HCT116 (cell line): ENCODE measurements at regions not wholly inside any gene's neighbourhood (a gene's known extent, or its start where the extent isn't known, plus 50 kb on each side); places are given as distances from the start of the nearest gene placed in this dataset.

Experiments
- ATAC-seq: fragments of 200-7000 bp; cut with Tn5 transposase; 2 replicates; pipeline ENCODE4 v1.9.1; 2020; ENCODE audit warnings: mild to moderate bottlenecking, moderate library complexity
- BruUV-seq: library from RNA; stranded (reverse); fragments of 400-500 nt; replicated peaks from 2 replicates; lab custom pipeline; 2021; lab: Mats Ljungman, UMichigan
- CTCF ChIA-PET: fragments of 300-600 bp; sonication (Branson Sonifier 250); formaldehyde crosslinking; loops from one replicate; lab custom pipeline; 2021; ENCODE audit warnings: antibody characterized with exemption; lab: Charles Lee
- POLR2A ChIA-PET: fragments of 300-600, 350-600 bp; sonication (Branson Sonifier 250); formaldehyde crosslinking; loops from one replicate; lab custom pipeline; 2021; ENCODE audit warnings: antibody characterized with exemption; lab: Charles Lee
- RAD21 ChIA-PET, 2 experiments: fragments of 300-600 bp; sonication (Branson Sonifier 250); formaldehyde crosslinking; loops; one replicate each; lab custom pipeline; 2023; ENCODE audit warnings: low total read pairs in 2 of 2; ENCODE audit not compliant: uncharacterized antibody in 2 of 2, unreplicated experiment in 2 of 2, low non-redundant PET in 1 of 2; lab: Charles Lee
- DNase-seq: peaks from one replicate; pipeline ENCODE4 v3.0.0-alpha.2; 2010; ENCODE audit warnings: low read depth, low spot score
- H2AFZ ChIP-seq: fragments of 200-600 bp; shearing (Covaris generic), sonication (generic); 2 replicates; pipeline ENCODE4 v1.6.1; 2017; ENCODE audit warnings: low read depth, mixed run types, mixed read lengths, antibody characterized with exemption, low read length; ENCODE audit not compliant: poor library complexity, severe bottlenecking
- H3K27ac ChIP-seq: 2 replicates; pipeline ENCODE4 v1.5.1; 2012; ENCODE audit warnings: low read depth, low read length
- H3K27me3 ChIP-seq: fragments of 200-600 bp; sonication (generic); 2 replicates; pipeline ENCODE4 v1.6.1; 2016; ENCODE audit warnings: mixed run types, low read length, mixed read lengths; ENCODE audit not compliant: insufficient read depth
- H3K36me3 ChIP-seq, 2 experiments: fragments of 200-500 bp in 1 of 2; fragments of 200-600 bp in 1 of 2; sonication (Bioruptor generic) in 1 of 2; sonication (generic) in 1 of 2; 2 replicates each; pipeline versions ENCODE4 v1.5.1 to v1.6.1; 2014 to 2016; ENCODE audit warnings: low read length in 2 of 2, inconsistent platforms in 1 of 2, mixed read lengths in 1 of 2, mixed run types in 1 of 2; ENCODE audit not compliant: insufficient read depth in 2 of 2, control insufficient read depth in 1 of 2
- H3K4me1 ChIP-seq, 2 experiments: fragments of 200-600 bp in 1 of 2; sonication (generic) in 1 of 2; 2 replicates each; pipeline versions ENCODE4 v1.5.1 to v1.6.1; 2012 to 2017; ENCODE audit warnings: low read length in 2 of 2, inconsistent platforms in 1 of 2, mild to moderate bottlenecking in 1 of 2, mixed read lengths in 1 of 2, mixed run types in 1 of 2, moderate library complexity in 1 of 2; ENCODE audit not compliant: insufficient read depth in 2 of 2, control insufficient read depth in 1 of 2
- H3K4me2 ChIP-seq: fragments of 200-600 bp; sonication (generic); 2 replicates; pipeline ENCODE4 v1.6.1; 2017; ENCODE audit warnings: mixed run types, low read length, mixed read lengths
- H3K4me3 ChIP-seq, 2 experiments: fragments of 200-600 bp in 1 of 2; sonication (generic) in 1 of 2; replicated peaks in 1 of 2; 2 replicates each; pipeline ENCODE4 v1.5.1; 2011 to 2016; ENCODE audit warnings: low read length in 2 of 2, control low read depth in 1 of 2, low read depth in 1 of 2, mild to moderate bottlenecking in 1 of 2, mixed read lengths in 1 of 2, mixed run types in 1 of 2
- H3K79me2 ChIP-seq: fragments of 200-600 bp; sonication (generic); 2 replicates; pipeline ENCODE4 v1.6.1; 2017; ENCODE audit warnings: mild to moderate bottlenecking, mixed run types, low read length, moderate library complexity, mixed read lengths; ENCODE audit not compliant: insufficient read depth
- H3K9ac ChIP-seq: fragments of 200-600 bp; sonication (generic); 2 replicates; pipeline ENCODE4 v1.6.1; 2016; ENCODE audit warnings: low read length, mixed read lengths
- H3K9me2 ChIP-seq: fragments of 200-600 bp; sonication (generic), shearing (Covaris generic); 2 replicates; pipeline ENCODE4 v1.6.1; 2017; ENCODE audit warnings: mixed run types, mild to moderate bottlenecking, moderate library complexity; ENCODE audit not compliant: insufficient read depth
- H3K9me3 ChIP-seq, 2 experiments: fragments of 200-500 bp in 1 of 2; fragments of 200-600 bp in 1 of 2; sonication (Bioruptor generic) in 1 of 2; sonication (generic) in 1 of 2; 2 replicates each; pipeline ENCODE4 v1.6.1; 2014 to 2017; ENCODE audit warnings: low read length in 2 of 2, mixed read lengths in 2 of 2, inconsistent platforms in 1 of 2, low read depth in 1 of 2, mild to moderate bottlenecking in 1 of 2, mixed run types in 1 of 2, moderate library complexity in 1 of 2; ENCODE audit not compliant: control insufficient read depth in 1 of 2, insufficient read depth in 1 of 2
- H4K20me1 ChIP-seq: fragments of 200-600 bp; sonication (generic), shearing (Covaris generic); 2 replicates; pipeline ENCODE4 v1.6.1; 2017; ENCODE audit warnings: mixed run types, mild to moderate bottlenecking, moderate library complexity; ENCODE audit not compliant: insufficient read depth
- CTCF ChIP-seq, 3 experiments: fragments of 200-600 bp in 1 of 3; sonication (generic) in 1 of 3; IDR thresholded peaks in 2 of 3; conservative IDR thresholded peaks in 1 of 3; 2 replicates each; pipeline ENCODE4 v1.5.1; 2012 to 2017; ENCODE audit warnings: low read depth in 2 of 3, low read length in 2 of 3, antibody characterized with exemption in 1 of 3, borderline replicate concordance in 1 of 3, control low read depth in 1 of 3, mild to moderate bottlenecking in 1 of 3, mixed read lengths in 1 of 3, mixed run types in 1 of 3, moderate library complexity in 1 of 3; ENCODE audit not compliant: insufficient read depth in 1 of 3
- EGR1 ChIP-seq: IDR thresholded peaks from 2 replicates; pipeline ENCODE4 v1.6.1; 2012; ENCODE audit warnings: low read depth
- RAD21 ChIP-seq: IDR thresholded peaks from 2 replicates; pipeline ENCODE4 v1.6.1; 2012; ENCODE audit warnings: low read depth, mild to moderate bottlenecking
- SRF ChIP-seq: IDR thresholded peaks from 2 replicates; pipeline ENCODE4 v1.6.1; 2012; ENCODE audit warnings: low read depth
- YY1 ChIP-seq: IDR thresholded peaks from 2 replicates; pipeline ENCODE4 v1.6.1; 2011; ENCODE audit warnings: low read length, low read depth, moderate library complexity, mild to moderate bottlenecking; ENCODE audit not compliant: insufficient replicate concordance; ENCODE audit errors: extremely low read depth
- intact Hi-C: fragments of 100-400 bp; cut with micrococcal nuclease; formaldehyde crosslinking; loops from 2 replicates; pipeline ENCODE4 v1.10.0; 2022

GRCh38 chr18:56043641-56044061 is 455.7 kb upstream of the TCF4 start (continued):
- TF ChIP-seq YY1: no peak

GRCh38 chr18:56042915-56043536 is 455.0 kb upstream of the TCF4 start:
- H3K27ac ChIP-seq: no peak overlapping the region
- H3K79me2 ChIP-seq: no peaks in the 10 kb centered on the region
- CTCF ChIA-PET: no interaction called here
- no peak for DNase-seq
- TF ChIP-seq EGR1 (no peak), SRF (no peak), CTCF (IDR thresholded peaks at IDR 0.05 in 2 of 3, conservative IDR thresholded peaks at IDR 0.05 in 1 of 3; ENCODE audit: borderline replicate concordance in 1 of 3, insufficient read depth in 1 of 3, low read depth in 2 of 3, low read length in 2 of 3) (no peak), RAD21 (no peak)
- TF ChIP-seq, all 23 proteins: peak for 0
- ChIA-PET POLR2A (no interaction called here), RAD21 (no interaction called here)
- H4K20me1 ChIP-seq: no peaks in the 10 kb centered on the region
- H3K4me3 ChIP-seq: no peak overlapping the region
- H2AFZ ChIP-seq: no peak overlapping the region
- intact Hi-C loops: no loop called here
- no peaks in the 10 kb centered on the region for H3K36me3 ChIP-seq
- H3K9me2 ChIP-seq: no peaks in the 10 kb centered on the region
- H3K9me3 ChIP-seq: peaks cover 17 to 24% of the 10 kb centered on the region in 2 experiments; a peak in 2 of 4 replicates
- no peaks in the 10 kb centered on the region for H3K4me1 ChIP-seq
- no peak overlapping the region for H3K4me2 ChIP-seq
- no peak overlapping the region for H3K9ac ChIP-seq
- H3K27me3 ChIP-seq: no peaks in the 10 kb centered on the region
- ATAC-seq: no peak
- BruUV-seq: no TSS peak
